HL-60 (cell line): ENCODE measurements at regions not wholly inside any gene's neighbourhood (a gene's known extent, or its start where the extent isn't known, plus 50 kb on each side); places are given as distances from the start of the nearest gene placed in this dataset.
"Not testable (repeated sequence)": the region's sequence is repeated elsewhere in the genome, so short reads cannot be mapped to it uniquely, and the experiment has no call there.

Experiments
- CTCF ChIP-seq: IDR thresholded peaks from one replicate; pipeline ENCODE4 v1.5.1; 2011; ENCODE audit warnings: low read length, control low read depth, inconsistent platforms; ENCODE audit not compliant: insufficient read depth
- REST ChIP-seq: IDR thresholded peaks from 2 replicates; pipeline ENCODE4 v1.6.1; 2012; ENCODE audit warnings: low read depth; ENCODE audit not compliant: insufficient replicate concordance

- TF ChIP-seq CTCF, REST: not testable (repeated sequence)
Observed at GRCh38 chr11:87506946-87507345, 469.2 kb downstream of the TMEM135 start.
